Activated B cell treated with CpG ODN at 0.5 μM for 24 hours (primary cell): ENCODE measurements at regions not wholly inside any gene's neighbourhood (a gene's known extent, or its start where the extent isn't known, plus 50 kb on each side); places are given as distances from the start of the nearest gene placed in this dataset.
"Not testable (repeated sequence)": the region's sequence is repeated elsewhere in the genome, so short reads cannot be mapped to it uniquely, and the experiment has no call there.

Experiments used
- ATAC-seq: fragments of 200-7000 bp; cut with Tn5 transposase; one replicate; pipeline ENCODE4 v1.10.0; 2021; ENCODE audit warnings: low read depth, mild to moderate bottlenecking, moderate library complexity
- CTCF ChIA-PET: fragments of 350-600 bp; sonication (Branson Sonifier 250); formaldehyde crosslinking; loops from one replicate; lab custom pipeline; 2021; ENCODE audit warnings: antibody characterized with exemption; lab: Charles Lee
- POLR2A ChIA-PET: fragments of 350-600 bp; sonication (Branson Sonifier 250); formaldehyde crosslinking; loops from one replicate; lab custom pipeline; 2021; ENCODE audit warnings: antibody characterized with exemption; lab: Charles Lee
- DNase-seq: peaks from one replicate; pipeline ENCODE4 v3.0.0; 2022
- H3K27ac Mint-ChIP-seq: one replicate; pipeline ENCODE4 v1.8.0; 2020; ENCODE audit warnings: mixed read lengths
- H3K27me3 Mint-ChIP-seq: one replicate; pipeline ENCODE4 v1.8.0; 2021; ENCODE audit warnings: mixed read lengths
- H3K36me3 Mint-ChIP-seq: one replicate; pipeline ENCODE4 v1.8.0; 2021; ENCODE audit warnings: low read depth, mixed read lengths
- H3K4me1 Mint-ChIP-seq: one replicate; pipeline ENCODE4 v1.8.0; 2021; ENCODE audit warnings: mixed read lengths
- H3K4me3 Mint-ChIP-seq: one replicate; pipeline ENCODE4 v1.8.0; 2020; ENCODE audit warnings: mild to moderate bottlenecking, mixed read lengths
- H3K9me3 Mint-ChIP-seq: one replicate; pipeline ENCODE4 v1.8.0; 2020; ENCODE audit warnings: mixed read lengths
- intact Hi-C: fragments of 100-400 bp; cut with micrococcal nuclease; formaldehyde crosslinking; loops from one replicate; pipeline ENCODE4 v1.15.1; 2024
- TF ChIP-seq, protein P1 (sequence below): fragments of 200-600 bp; IDR thresholded peaks from one replicate; pipeline ENCODE4 v1.8.0; 2022; ENCODE audit warnings: antibody characterized with exemption, mild to moderate bottlenecking

DNA sequence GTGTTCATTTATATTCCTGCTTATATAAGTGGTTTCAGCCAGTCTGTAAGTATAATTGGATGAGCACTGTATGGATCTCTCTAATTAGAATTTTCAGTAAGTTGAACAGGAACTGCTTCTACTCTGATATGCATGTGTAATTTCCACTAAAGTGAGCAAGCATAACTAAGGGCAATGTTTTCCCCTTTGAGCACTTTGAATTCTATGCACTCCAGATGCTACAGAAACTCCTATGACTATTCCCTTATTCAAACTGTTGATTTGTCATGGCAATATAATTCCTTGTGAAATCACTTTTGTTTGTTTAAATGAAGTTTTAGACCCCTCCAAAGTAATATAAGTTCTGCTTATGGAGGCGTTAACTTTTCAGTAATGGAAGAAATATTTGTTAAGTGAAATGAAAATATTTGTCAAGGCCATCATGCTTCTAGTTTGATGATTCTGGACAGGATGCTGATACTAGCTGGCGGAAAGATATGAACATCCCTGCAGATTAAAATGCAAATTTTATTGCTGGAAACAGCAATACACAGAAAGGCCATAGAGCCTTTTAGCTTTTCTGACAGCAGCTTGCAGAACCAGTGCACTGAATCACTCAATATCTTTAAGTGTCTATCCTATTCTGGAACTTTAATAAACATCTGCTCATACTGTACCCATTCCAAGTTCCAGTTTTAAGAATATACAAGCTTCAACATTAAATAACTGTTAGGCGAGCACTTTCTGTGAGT, 1460.8 kb downstream of the RAPGEF2 start:
- ChIA-PET CTCF (no interaction called here), POLR2A (no interaction called here)
- Mint-ChIP-seq H3K36me3 (no peaks in the 10 kb centered on the region), H3K4me3 (no peak overlapping the region), H3K9me3 (peaks cover 3% of the 10 kb centered on the region), H3K4me1 (no peaks in the 10 kb centered on the region), H3K27me3 (no peaks in the 10 kb centered on the region), H3K27ac (no peak overlapping the region)
- TF ChIP-seq, protein P1, sequence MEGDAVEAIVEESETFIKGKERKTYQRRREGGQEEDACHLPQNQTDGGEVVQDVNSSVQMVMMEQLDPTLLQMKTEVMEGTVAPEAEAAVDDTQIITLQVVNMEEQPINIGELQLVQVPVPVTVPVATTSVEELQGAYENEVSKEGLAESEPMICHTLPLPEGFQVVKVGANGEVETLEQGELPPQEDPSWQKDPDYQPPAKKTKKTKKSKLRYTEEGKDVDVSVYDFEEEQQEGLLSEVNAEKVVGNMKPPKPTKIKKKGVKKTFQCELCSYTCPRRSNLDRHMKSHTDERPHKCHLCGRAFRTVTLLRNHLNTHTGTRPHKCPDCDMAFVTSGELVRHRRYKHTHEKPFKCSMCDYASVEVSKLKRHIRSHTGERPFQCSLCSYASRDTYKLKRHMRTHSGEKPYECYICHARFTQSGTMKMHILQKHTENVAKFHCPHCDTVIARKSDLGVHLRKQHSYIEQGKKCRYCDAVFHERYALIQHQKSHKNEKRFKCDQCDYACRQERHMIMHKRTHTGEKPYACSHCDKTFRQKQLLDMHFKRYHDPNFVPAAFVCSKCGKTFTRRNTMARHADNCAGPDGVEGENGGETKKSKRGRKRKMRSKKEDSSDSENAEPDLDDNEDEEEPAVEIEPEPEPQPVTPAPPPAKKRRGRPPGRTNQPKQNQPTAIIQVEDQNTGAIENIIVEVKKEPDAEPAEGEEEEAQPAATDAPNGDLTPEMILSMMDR: no peak
- intact Hi-C loops: no loop called here
- no peak for ATAC-seq
- DNase-seq: no peak

DNA sequence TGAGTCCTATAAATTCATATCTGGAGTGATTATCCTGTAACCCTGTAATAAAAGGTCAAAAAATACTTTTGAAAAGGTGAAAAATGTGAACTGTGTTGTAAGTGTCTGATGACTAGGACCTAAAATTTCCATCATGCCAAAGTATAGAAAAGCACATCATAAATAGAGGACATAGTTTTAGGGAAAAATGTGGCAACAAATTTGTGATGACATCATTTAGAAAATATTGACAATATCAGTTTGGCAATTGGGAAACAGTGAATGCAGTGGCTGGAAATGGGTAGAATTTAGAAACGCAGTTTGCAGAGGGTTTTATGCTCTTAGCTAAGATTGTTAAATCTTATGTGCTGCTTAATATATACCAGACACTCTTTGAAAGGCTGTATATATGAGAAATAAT, 1464.8 kb downstream of the RAPGEF2 start:
- TF ChIP-seq, protein P1: no peak
- no peaks in the 10 kb centered on the region for H3K4me1 Mint-ChIP-seq
- intact Hi-C loops: no loop called here
- H3K27me3 Mint-ChIP-seq: no peaks in the 10 kb centered on the region
- H3K36me3 Mint-ChIP-seq: no peaks in the 10 kb centered on the region
- peaks cover 3% of the 10 kb centered on the region for H3K9me3 Mint-ChIP-seq
- no peak overlapping the region for H3K27ac Mint-ChIP-seq
- no peak overlapping the region for H3K4me3 Mint-ChIP-seq
- ATAC-seq: no peak
- CTCF ChIA-PET: no interaction called here
- no peak for DNase-seq
- POLR2A ChIA-PET: no interaction called here

DNA sequence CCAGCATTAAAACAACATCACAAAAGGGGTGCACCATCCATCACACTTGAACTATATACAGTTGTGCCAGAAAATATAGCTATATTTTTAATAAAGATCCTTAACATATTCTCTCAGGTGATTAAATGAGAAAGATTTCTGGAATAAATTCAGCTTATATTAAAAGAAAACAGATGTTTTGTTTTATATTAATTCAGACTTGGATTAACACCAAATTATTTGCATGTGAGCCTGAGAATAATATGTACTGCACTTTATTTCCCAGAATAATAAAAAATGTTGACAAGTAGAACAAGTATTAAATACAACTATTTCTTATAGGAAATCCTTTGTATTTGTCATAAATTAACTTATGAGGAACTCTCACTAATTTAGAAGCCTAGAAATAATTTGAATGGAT, 1467.4 kb downstream of the RAPGEF2 start:
- CTCF ChIA-PET: no interaction called here
- H3K4me3 Mint-ChIP-seq: no peak overlapping the region

DNA sequence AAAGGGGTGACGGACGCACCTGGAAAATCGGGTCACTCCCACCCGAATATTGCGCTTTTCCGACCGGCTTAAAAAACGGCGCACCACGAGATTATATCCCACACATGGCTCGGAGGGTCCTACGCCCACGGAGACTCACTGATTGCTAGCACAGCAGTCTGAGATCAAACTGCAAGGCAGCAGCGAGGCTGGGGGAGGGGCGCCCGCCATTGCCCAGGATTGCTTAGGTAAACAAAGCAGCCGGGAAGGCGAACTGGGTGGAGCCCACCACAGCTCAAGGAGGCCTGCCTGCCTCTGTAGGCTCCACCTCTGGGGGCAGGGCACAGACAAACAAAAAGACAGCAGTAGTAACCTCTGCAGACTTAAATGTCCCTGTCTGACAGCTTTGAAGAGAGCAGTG, 1471.4 kb downstream of the RAPGEF2 start:
- POLR2A ChIA-PET, ATAC-seq, intact Hi-C loops, CTCF ChIA-PET, H3K4me1 Mint-ChIP-seq, H3K36me3 Mint-ChIP-seq, DNase-seq, H3K27me3 Mint-ChIP-seq, H3K27ac Mint-ChIP-seq, H3K9me3 Mint-ChIP-seq, H3K4me3 Mint-ChIP-seq: not testable (repeated sequence)

More for the DNA sequence above, 1467.4 kb downstream of the RAPGEF2 start:
- DNase-seq: no peak
- H3K27me3 Mint-ChIP-seq: no peaks in the 10 kb centered on the region
- intact Hi-C loops: no loop called here
- no peak for ATAC-seq
- H3K9me3 Mint-ChIP-seq: peaks cover 3% of the 10 kb centered on the region
- H3K27ac Mint-ChIP-seq: no peak overlapping the region
- TF ChIP-seq, protein P1: no peak
- no peaks in the 10 kb centered on the region for H3K4me1 Mint-ChIP-seq
- POLR2A ChIA-PET: no interaction called here
- no peaks in the 10 kb centered on the region for H3K36me3 Mint-ChIP-seq

DNA sequence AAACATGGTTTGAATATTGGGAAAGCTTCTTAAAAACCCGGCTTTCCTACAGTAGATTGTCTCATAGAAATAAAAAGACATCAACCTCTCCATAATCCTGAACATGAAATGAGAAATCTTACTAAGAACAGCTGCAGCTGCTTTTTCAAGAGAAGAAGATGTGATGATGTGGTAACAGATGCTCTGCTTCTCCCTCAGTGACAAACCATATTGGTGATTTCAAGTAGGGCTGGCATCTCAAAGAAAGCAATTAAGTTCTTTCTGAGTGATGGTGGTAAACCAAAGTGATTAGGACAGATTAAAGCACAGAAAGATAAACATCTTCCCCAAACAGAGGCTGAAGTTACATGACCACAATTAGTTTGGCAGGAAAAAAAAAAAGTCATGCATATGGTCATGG, 1477.7 kb downstream of the RAPGEF2 start:
- H3K36me3 Mint-ChIP-seq: no peaks in the 10 kb centered on the region
- CTCF ChIA-PET: no interaction called here
- H3K4me1 Mint-ChIP-seq: no peaks in the 10 kb centered on the region

More for the DNA sequence above, 1477.7 kb downstream of the RAPGEF2 start:
- no peak for DNase-seq
- TF ChIP-seq, protein P1: no peak
- no peak overlapping the region for H3K27ac Mint-ChIP-seq
- POLR2A ChIA-PET: no interaction called here
- no peak for ATAC-seq
- H3K4me3 Mint-ChIP-seq: no peak overlapping the region
- no peaks in the 10 kb centered on the region for H3K27me3 Mint-ChIP-seq
- peaks cover 3% of the 10 kb centered on the region for H3K9me3 Mint-ChIP-seq
- intact Hi-C loops: no loop called here
